ENCODE measurements at regions not wholly inside any gene's neighbourhood (a gene's known extent, or its start where the extent isn't known, plus 50 kb on each side); places are given as distances from the start of the nearest gene placed in this dataset.

GRCh38 chr10:28418069-28418468 is 114.8 kb upstream of the WAC start:
- TF ChIP-seq CTCF (IDR thresholded peaks at IDR 0.05) (no peak), POLR2A (IDR thresholded peaks at IDR 0.05) (no peak)
